Caco-2 (cell line): ENCODE measurements at regions not wholly inside any gene's neighbourhood (a gene's known extent, or its start where the extent isn't known, plus 50 kb on each side); places are given as distances from the start of the nearest gene placed in this dataset.

ENCODE experiments used
- BruUV-seq: library from RNA; stranded (reverse); fragments of 400-500 nt; replicated peaks from 2 replicates; lab custom pipeline; 2021; lab: Mats Ljungman, UMichigan
- CTCF ChIA-PET: fragments of 300-600 bp; sonication (Branson Sonifier 250); formaldehyde crosslinking; loops from one replicate; lab custom pipeline; 2022; ENCODE audit warnings: antibody characterized with exemption; lab: Charles Lee
- POLR2A ChIA-PET: fragments of 300-600 bp; sonication (Branson Sonifier 250); formaldehyde crosslinking; loops from one replicate; lab custom pipeline; 2022; ENCODE audit warnings: antibody characterized with exemption; lab: Charles Lee
- DNase-seq, 2 experiments: peaks; one replicate each; pipeline versions ENCODE4 v3.0.0 to v3.0.0-alpha.2; 2020 to 2022
- H3K27me3 ChIP-seq: replicated peaks from 2 replicates; pipeline ENCODE4 v1.6.0; 2011; ENCODE audit warnings: low read length; ENCODE audit not compliant: control insufficient read depth, insufficient read depth
- H3K36me3 ChIP-seq: 2 replicates; pipeline ENCODE4 v1.5.1; 2011; ENCODE audit warnings: low read length; ENCODE audit not compliant: control insufficient read depth, insufficient read depth
- H3K4me1 ChIP-seq: fragments of 250-450 bp; sonication (Bioruptor Pico); 2 replicates; pipeline ENCODE4 v1.5.1; 2020; ENCODE audit warnings: mild to moderate bottlenecking
- H3K4me3 ChIP-seq: 2 replicates; pipeline ENCODE4 v1.5.1; 2011; ENCODE audit warnings: low read depth, mild to moderate bottlenecking, control low read depth, low read length
- H3K9me3 ChIP-seq: fragments of 250-450 bp; sonication (Bioruptor Pico); 2 replicates; pipeline ENCODE4 v1.5.1; 2020; ENCODE audit warnings: mild to moderate bottlenecking, moderate library complexity
- H3K27ac Mint-ChIP-seq: one replicate; pipeline ENCODE4 v1.8.0; 2022; ENCODE audit warnings: mixed read lengths; ENCODE audit not compliant: unreplicated experiment
- H3K27me3 Mint-ChIP-seq: one replicate; pipeline ENCODE4 v1.8.0; 2022; ENCODE audit warnings: mixed read lengths; ENCODE audit not compliant: insufficient read depth, unreplicated experiment
- H3K36me3 Mint-ChIP-seq: one replicate; pipeline ENCODE4 v1.8.0; 2022; ENCODE audit warnings: mild to moderate bottlenecking, mixed read lengths; ENCODE audit not compliant: insufficient read depth, unreplicated experiment
- H3K4me1 Mint-ChIP-seq: one replicate; pipeline ENCODE4 v1.8.0; 2022; ENCODE audit warnings: low read depth, mixed read lengths; ENCODE audit not compliant: unreplicated experiment
- H3K4me3 Mint-ChIP-seq: one replicate; pipeline ENCODE4 v1.8.0; 2022; ENCODE audit warnings: mild to moderate bottlenecking, moderate library complexity, mixed read lengths; ENCODE audit not compliant: unreplicated experiment
- H3K9me3 Mint-ChIP-seq: one replicate; pipeline ENCODE4 v1.8.0; 2022; ENCODE audit warnings: mixed read lengths; ENCODE audit not compliant: unreplicated experiment
- intact Hi-C: fragments of 100-400 bp; cut with micrococcal nuclease; formaldehyde crosslinking; loops from one replicate; pipeline ENCODE4 v1.10.0; 2022; ENCODE audit not compliant: unreplicated experiment
- TF ChIP-seq, protein P1 (sequence below), 2 experiments: fragments of 200-600 bp in 1 of 2; IDR thresholded peaks; 1 replicate in 1 of 2; 2 replicates in 1 of 2; pipeline versions ENCODE4 v1.5.1 to v1.8.0; 2011 to 2022; ENCODE audit warnings: antibody characterized with exemption in 1 of 2, control low read depth in 1 of 2, inconsistent platforms in 1 of 2, low read depth in 1 of 2, low read length in 1 of 2, mild to moderate bottlenecking in 1 of 2, moderate library complexity in 1 of 2; ENCODE audit not compliant: insufficient read depth in 1 of 2, severe bottlenecking in 1 of 2, unreplicated experiment in 1 of 2

DNA sequence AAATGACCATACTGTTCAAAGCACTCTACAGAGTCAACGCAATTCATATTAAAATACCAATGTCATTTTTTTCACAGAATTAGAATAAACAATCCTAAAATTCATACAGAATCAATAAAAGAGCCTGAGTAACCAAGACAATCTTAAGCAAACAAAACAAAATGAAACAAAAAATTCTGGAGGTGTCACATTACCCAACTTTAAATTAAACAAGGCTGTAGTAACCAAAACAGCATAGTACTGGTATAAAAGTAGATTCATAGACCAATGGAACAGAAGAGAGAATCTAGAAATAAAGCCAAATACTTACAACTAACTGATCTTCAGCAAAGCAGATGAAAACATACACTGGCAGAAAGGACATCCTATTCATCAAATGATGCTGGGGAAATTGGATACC is 346.9 kb upstream of the JAG1 start:
- BruUV-seq: no TSS peak
- intact Hi-C loops: no loop called here

DNA sequence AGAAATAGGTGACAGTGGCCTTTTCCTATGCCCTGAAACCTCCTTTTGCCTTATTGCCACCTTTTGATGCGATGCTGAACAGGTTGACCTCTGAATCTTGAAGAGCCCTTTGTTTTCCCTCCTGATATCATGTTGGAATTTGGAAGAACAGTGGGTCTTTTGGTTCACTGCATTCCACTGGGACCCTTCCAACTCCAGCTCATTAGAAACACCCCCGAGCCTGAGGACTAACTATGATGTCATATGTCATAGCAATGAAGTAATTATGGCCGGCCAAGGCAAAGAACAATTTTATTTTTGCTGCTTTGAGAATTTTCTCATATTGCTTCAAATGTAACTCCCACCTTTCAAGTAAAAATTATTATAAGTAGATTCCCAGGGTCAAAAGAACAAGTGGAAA is 353.4 kb upstream of the JAG1 start:
- 0 out of 2 replicates have a peak, but pooled peaks cover 6% of the 10 kb centered on the region for H3K9me3 ChIP-seq
- H3K36me3 Mint-ChIP-seq: no peaks in the 10 kb centered on the region
- H3K4me3 Mint-ChIP-seq: no peak overlapping the region
- H3K36me3 ChIP-seq: no peaks in the 10 kb centered on the region
- peaks cover 38% of the 10 kb centered on the region for H3K9me3 Mint-ChIP-seq
- no peaks in the 10 kb centered on the region for H3K27me3 ChIP-seq
- H3K4me1 ChIP-seq: no peaks in the 10 kb centered on the region
- intact Hi-C loops: no loop called here
- no peak overlapping the region for H3K27ac Mint-ChIP-seq
- H3K27me3 Mint-ChIP-seq: no peaks in the 10 kb centered on the region
- CTCF ChIA-PET: no interaction called here
- no peak for DNase-seq
- BruUV-seq: no TSS peak
- POLR2A ChIA-PET: no interaction called here
- H3K4me3 ChIP-seq: no peak overlapping the region
- TF ChIP-seq, protein P1, sequence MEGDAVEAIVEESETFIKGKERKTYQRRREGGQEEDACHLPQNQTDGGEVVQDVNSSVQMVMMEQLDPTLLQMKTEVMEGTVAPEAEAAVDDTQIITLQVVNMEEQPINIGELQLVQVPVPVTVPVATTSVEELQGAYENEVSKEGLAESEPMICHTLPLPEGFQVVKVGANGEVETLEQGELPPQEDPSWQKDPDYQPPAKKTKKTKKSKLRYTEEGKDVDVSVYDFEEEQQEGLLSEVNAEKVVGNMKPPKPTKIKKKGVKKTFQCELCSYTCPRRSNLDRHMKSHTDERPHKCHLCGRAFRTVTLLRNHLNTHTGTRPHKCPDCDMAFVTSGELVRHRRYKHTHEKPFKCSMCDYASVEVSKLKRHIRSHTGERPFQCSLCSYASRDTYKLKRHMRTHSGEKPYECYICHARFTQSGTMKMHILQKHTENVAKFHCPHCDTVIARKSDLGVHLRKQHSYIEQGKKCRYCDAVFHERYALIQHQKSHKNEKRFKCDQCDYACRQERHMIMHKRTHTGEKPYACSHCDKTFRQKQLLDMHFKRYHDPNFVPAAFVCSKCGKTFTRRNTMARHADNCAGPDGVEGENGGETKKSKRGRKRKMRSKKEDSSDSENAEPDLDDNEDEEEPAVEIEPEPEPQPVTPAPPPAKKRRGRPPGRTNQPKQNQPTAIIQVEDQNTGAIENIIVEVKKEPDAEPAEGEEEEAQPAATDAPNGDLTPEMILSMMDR (IDR thresholded peaks at IDR 0.05; ENCODE audit: insufficient read depth in 1 of 2, low read depth in 1 of 2, low read length in 1 of 2, severe bottlenecking in 1 of 2, unreplicated experiment in 1 of 2): no peak
- no peaks in the 10 kb centered on the region for H3K4me1 Mint-ChIP-seq

More for the DNA sequence above, 346.9 kb upstream of the JAG1 start:
- peaks cover 18% of the 10 kb centered on the region for H3K9me3 Mint-ChIP-seq
- Histone ChIP-seq H3K27me3 (no peaks in the 10 kb centered on the region), H3K4me3 (no peak overlapping the region), H3K9me3 (no peaks in the 10 kb centered on the region), H3K4me1 (no peaks in the 10 kb centered on the region), H3K36me3 (no peaks in the 10 kb centered on the region)
- ChIA-PET POLR2A (no interaction called here), CTCF (no interaction called here)
- H3K4me1 Mint-ChIP-seq: peaks cover 9% of the 10 kb centered on the region
- TF ChIP-seq, protein P1 (IDR thresholded peaks at IDR 0.05; ENCODE audit: insufficient read depth in 1 of 2, low read depth in 1 of 2, low read length in 1 of 2, severe bottlenecking in 1 of 2, unreplicated experiment in 1 of 2): no peak
- no peak for DNase-seq
- no peak overlapping the region for H3K27ac Mint-ChIP-seq
- no peaks in the 10 kb centered on the region for H3K27me3 Mint-ChIP-seq
- H3K36me3 Mint-ChIP-seq: no peaks in the 10 kb centered on the region
- no peak overlapping the region for H3K4me3 Mint-ChIP-seq

DNA sequence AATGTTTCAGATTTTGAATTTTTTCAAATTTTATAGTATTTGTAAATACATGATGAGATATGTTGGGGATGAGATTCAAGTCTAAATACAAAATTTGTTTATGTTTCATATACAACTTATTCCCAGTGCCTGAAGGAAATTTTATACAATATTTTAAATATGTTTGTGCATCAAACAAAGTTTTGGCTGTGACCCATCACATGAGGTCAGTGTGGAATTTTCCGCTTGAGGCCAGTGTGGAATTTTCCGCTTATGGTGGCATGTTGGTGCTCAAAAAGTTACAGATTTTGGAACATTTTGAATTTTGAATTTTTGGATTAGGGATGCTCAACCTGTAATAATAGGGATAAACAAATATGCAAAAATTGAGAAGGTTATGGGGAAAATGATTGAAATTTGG is 356.6 kb upstream of the JAG1 start:
- POLR2A ChIA-PET: no interaction called here
- H3K9me3 Mint-ChIP-seq: peaks cover 51% of the 10 kb centered on the region
- CTCF ChIA-PET: no interaction called here

More for the DNA sequence above, 356.6 kb upstream of the JAG1 start:
- TF ChIP-seq, protein P1 (IDR thresholded peaks at IDR 0.05; ENCODE audit: insufficient read depth in 1 of 2, low read depth in 1 of 2, low read length in 1 of 2, severe bottlenecking in 1 of 2, unreplicated experiment in 1 of 2): no peak
- BruUV-seq: no TSS peak
- DNase-seq: no peak
- Histone ChIP-seq H3K9me3 (0 out of 2 replicates have a peak, but pooled peaks cover 6% of the 10 kb centered on the region), H3K4me3 (no peak overlapping the region), H3K4me1 (0 out of 2 replicates have a peak, but pooled peaks cover 2% of the 10 kb centered on the region), H3K36me3 (no peaks in the 10 kb centered on the region), H3K27me3 (no peaks in the 10 kb centered on the region)
- H3K36me3 Mint-ChIP-seq: no peaks in the 10 kb centered on the region
- H3K4me3 Mint-ChIP-seq: no peak overlapping the region
- H3K4me1 Mint-ChIP-seq: peaks cover 7% of the 10 kb centered on the region
- no peak overlapping the region for H3K27ac Mint-ChIP-seq
- H3K27me3 Mint-ChIP-seq: no peaks in the 10 kb centered on the region
- intact Hi-C loops: no loop called here
